Fibroblast of skin of back (primary cell): ENCODE measurements at regions not wholly inside any gene's neighbourhood (a gene's known extent, or its start where the extent isn't known, plus 50 kb on each side); places are given as distances from the start of the nearest gene placed in this dataset.
"Not testable (repeated sequence)": the region's sequence is repeated elsewhere in the genome, so short reads cannot be mapped to it uniquely, and the experiment has no call there.

ENCODE experiments used
- DNase-seq: peaks from one replicate; pipeline ENCODE4 v3.0.0-alpha.2; 2013

DNA sequence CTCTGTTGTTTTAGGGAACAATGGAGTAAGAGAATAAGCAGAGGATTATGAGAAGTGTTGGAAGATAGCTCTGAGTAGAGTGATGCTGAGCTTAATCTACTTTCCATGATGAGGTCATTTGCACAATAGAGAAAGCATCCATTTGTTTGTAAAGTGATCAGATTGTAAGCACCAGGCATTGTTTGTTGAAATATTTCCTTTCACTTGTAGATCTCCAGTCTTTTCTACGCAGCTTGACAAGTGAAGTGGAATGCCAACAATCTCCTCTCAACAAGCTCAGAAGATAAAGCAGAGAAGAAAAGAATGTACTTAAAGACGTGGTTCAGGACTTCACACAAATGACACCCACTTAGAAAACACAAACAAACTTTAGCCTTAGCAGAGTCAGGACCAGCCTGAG lies 80.1 kb upstream of the MARCKS start:
- DNase-seq, result no peak

DNA sequence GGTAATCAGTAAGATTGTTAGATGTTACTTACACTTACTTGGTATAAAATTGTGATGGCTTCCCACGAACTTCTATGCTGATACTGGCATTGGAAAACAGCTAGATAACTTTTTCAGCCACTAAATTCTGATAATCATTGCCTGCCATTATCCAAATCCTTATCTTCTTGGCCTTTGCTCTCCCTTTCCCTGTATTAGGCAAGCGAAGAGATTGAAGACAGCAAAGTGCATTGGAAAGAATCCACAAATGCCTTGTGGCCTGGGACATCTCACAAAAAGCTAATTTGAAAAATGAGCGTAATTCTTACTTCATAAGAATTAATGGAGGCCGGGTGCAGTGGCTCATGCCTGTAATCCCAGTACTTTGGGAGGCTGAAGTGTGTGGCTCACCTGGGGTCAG lies 79.5 kb upstream of the MARCKS start:
- no peak for DNase-seq

DNA sequence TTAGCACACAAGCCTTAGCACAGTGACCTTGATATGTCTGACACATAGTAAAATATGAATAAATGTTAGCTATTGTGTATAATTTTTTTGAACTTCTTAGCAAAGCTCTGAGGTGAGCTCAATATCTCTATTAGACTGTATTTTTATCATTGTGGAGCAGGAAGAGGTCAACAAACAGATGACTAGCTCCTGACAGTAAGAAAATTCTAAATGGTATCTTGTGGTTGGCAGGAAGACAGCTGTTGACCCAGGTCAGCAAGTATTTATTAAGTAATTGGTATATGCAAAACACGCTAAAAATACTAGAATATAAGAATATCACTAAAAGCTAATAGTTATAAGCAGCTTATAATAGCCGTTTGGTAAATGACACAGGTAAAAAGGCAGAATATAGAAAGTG lies 77.5 kb upstream of the MARCKS start:
- no peak for DNase-seq

DNA sequence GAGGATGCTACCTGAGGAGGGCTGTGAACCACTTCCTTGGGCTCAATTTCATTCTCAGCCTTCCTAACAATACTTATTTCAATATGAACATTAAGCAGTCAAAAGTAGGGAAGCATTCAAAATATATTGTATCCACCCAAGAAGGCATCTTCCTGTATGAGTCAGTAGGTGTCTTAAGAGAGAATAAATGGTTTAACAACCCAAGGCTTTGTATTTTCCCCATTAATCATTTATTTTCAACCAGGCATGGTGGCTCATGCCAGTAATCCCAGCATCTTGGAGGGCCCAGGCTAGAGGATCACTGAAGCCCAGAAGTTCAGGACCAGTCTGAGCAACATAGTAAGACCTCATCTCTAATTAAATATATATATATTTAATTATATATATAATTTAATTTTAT lies 74.5 kb upstream of the MARCKS start:
- no peak for DNase-seq

DNA sequence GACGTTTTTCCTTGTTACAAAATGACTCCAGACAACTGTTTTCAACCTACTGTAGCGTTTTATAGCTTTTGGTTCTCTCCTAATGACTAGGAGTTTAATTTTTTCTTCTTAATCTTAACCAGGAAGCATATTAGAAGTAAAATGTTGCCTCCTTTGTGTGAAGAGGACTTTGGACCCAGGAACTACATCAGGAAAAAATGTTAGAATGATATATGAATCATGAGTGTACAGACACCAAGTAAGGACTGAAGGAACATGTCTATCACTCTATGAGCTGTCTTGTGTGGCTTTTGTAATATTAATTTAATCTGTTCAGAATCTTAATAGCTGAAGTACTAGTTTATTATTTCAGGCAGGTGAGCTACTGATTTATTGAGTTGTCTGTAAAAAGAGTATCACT lies 71.0 kb upstream of the MARCKS start:
- DNase-seq, result no peak

DNA sequence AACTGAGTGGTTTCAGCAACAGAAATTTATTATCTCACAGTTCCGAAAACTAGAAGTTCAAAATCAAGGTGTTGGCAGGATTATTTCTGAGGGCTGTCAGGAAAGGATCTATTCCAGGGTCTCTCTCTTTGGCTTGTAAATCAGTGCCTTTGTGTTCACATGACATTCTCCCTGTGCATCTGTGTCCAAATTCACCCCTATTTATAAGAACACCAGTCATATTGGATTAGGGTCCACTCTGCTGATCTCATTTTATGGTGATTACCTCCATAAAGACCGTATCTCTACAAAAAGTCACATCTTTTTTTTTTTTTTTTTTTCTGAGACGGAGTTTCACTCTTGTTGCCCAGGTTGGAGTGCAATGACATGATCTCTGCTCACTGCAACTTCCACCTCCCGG lies 68.6 kb upstream of the MARCKS start:
- no peak for DNase-seq

DNA sequence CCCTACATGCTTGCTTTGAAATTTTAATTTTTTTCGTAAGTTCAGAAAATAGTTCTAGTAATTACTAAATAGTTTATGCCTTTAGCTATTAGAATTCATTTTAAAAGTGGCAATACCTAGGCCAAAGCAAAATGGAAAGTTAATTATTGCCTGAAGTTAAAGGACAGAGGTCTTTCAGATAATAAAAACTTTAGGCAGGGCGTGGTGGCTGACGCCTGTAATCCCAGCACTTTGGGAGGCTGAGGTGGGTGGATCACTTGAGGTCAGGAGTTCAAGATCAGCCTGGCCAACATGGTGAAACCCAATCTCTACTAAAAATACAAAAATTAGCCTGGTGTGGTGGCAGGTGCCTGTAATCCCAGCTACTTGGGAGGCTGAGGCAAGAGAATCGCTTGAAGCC lies 65.9 kb upstream of the MARCKS start:
- DNase-seq, result not testable (repeated sequence)

DNA sequence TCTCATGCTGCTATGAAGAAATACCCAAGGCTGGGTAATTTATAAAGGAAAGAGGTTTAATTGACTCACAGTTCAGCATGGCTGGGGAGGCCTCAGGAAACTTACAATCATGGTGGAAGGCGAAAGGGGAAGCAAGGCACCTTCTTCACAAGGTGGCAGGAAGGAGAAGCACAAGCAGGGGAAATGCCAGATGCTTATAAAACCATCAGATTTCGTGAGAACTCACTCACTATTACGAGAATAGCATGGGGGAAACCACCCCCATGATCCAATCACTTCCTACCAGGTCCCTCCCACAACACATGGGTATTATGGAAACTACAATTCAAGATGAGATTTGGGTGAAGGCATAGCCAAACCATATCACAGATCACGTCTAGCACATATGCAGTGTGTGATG lies 61.8 kb upstream of the MARCKS start:
- DNase-seq, result not testable (repeated sequence)

DNA sequence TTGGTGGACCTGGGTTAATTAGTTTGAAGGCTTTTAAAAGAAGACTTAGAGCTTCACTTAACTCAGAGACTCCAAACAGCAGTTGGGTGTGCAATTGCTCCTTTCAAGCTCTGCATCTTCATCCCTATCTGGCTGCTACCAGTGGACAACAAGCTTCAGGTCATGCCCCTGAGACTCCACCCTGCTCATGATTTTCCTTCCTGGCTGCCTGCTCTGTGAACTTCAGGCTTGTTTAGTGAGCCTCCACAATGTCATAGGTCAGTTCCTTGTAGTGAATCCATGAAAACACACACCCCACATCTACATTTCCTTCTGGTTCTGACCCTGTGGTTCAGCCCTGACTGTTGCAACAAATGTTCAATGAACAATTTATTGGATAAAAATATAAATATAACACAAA lies 61.1 kb upstream of the MARCKS start:
- DNase-seq, result no peak

DNA sequence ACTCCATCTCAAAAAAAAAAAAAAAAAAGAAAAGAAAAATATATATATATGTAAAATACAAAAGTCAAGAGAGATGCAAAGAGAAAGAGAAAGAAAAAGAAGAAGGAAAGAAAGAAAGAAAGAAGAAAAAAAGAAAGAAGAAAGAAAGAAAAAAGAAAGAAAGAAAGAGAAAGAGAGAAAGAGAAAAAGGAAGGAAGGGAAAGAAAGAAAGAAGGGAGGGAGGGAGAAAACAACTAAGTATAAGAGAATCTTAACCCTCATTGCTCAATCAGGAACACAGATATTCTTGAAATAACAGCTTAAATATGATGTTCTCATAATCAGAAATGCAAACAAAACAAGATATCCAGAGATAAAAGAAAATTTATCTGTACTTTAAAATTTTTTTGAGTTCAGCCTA lies 54.4 kb upstream of the MARCKS start:
- no peak for DNase-seq

DNA sequence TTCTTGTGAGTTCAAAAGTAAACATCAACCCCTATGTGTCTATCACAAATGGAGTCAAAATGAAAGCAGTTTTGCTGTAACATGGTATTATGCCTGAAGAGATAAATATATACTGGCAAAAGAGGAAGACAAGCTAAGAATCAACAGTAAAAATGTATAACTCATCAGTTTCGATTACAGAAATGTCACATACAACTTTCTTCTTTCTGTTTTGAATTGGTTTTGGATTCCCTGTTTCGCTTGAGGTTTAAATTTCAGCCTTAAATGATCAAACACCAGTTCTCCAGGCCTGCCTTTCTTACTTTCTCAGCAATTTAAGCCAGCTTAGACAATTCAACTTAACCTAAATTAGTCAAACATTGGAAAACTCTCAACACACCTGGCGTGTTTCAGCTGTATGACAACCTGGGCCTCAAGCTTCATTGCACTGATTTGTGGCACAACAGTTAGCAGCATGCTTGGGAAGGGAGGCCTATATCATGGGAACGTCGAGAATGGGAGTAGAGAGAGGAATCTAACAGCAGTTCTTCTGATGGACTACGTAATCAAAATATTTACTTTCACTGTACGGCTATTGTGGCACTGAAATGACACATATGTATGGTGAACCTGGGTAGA lies 51.9 kb upstream of the MARCKS start:
- no peak for DNase-seq

DNA sequence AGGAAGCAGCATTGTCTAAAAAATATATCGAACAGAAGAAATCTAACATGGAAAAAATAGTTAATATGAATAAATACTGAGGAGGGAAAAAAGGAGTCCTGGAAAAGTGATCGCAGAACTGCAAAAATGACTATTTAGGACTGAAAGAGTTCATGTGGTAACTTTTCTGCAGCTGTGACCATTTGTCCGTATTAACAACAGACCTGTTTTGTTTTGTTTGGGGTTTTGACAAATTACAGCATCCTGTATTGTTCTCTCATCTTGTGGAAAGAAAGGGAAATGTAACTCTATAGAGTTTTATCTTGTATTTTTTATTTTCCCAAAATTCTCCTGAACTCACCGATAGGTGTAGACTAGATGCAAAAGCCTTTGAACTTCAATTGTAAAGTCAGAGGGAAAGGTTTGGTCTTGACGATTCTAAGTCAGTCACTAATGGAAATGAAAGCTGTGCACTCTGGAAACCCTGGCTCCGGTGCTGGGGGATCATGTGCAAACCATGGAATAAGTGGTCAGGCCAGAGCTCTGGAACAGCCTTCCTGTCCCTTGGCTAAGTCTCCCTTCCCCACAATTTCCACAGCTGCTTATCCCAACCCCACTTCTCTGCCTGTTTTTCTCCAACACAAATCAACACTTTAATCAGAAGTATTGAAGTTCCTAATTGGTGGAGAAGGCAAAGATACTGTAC lies 51.2 kb upstream of the MARCKS start:
- DNase-seq, result no peak
